22Rv1 (cell line): ENCODE measurements at regions not wholly inside any gene's neighbourhood (a gene's known extent, or its start where the extent isn't known, plus 50 kb on each side); places are given as distances from the start of the nearest gene placed in this dataset.

Source experiments
- H3K27ac ChIP-seq: fragments of 450-650 bp; 2 replicates; pipeline ENCODE4 v1.5.1; 2017
- CTCF ChIP-seq: fragments of 450-650 bp; IDR thresholded peaks from 2 replicates; pipeline ENCODE4 v1.5.1; 2017; ENCODE audit warnings: mild to moderate bottlenecking
- ZFX ChIP-seq: fragments of 450-650 bp; IDR thresholded peaks from 2 replicates; pipeline ENCODE4 v1.6.1; 2017; ENCODE audit warnings: antibody characterized with exemption, borderline replicate concordance

- TF ChIP-seq ZFX, result no peak
- H3K27ac ChIP-seq, result no peak overlapping the region
Measured at GRCh38 chr2:182553483-182553882, 126.6 kb upstream of the PDE1A start.

DNA sequence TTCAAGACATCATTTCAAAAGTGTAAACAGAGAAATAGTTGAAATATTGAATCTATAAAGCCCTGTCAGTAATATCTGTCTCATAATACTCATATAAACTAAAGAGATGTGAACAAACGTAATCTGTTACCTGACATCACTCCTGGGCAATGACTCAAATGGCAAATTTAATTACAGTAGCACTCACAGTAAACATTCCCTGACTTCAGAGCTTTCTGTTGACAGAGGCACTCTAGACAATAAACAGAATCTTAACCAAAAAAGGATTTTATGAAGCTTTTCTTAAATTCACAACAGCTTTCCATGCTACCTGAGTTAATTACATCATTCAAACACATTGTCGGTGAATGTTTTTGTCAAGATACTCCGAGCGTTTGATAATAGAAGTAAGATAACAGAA is 128.1 kb upstream of the PDE1A start:
- no peak for TF ChIP-seq CTCF
- TF ChIP-seq ZFX, result no peak
- no peak overlapping the region for H3K27ac ChIP-seq

- TF ChIP-seq CTCF, result no peak
- no peak for TF ChIP-seq ZFX
- no peak overlapping the region for H3K27ac ChIP-seq
Measured at GRCh38 chr2:182558564-182558963, 131.7 kb upstream of the PDE1A start.

GRCh38 chr2:182559623-182560022 is 132.8 kb upstream of the PDE1A start:
- no peak overlapping the region for H3K27ac ChIP-seq
- no peak for TF ChIP-seq CTCF
- no peak for TF ChIP-seq ZFX

DNA sequence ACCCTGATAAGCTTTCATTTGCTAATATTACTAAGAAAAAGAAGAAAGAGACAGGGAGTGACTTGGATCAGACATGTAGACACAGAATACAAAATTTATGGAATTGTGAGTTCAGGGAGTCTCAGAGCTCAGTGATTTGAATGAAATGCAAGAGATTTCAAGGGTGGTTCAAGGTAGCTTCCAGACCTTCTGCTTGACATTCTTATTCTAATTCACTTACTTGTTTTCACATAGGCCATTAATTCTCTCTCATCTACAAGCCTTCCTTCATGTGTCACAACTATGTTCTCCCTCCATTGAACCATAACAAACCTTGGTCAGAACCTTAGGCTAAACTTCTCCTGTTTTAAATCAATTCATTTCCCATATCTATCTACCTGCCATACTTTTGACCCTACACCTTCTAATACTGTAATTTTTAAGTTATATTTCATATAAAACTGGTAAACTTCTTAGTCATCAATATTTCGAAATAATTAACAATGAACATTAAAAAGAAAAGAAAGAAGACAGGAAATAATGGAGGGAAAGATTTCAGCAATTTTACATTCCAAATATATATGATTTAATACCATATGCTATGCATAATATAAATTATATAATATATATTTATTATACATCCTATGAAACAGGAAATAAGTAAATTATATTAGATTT is 139.2 kb upstream of the PDE1A start:
- TF ChIP-seq ZFX (no peak), CTCF (no peak)
- H3K27ac ChIP-seq, result no peak overlapping the region

- H3K27ac ChIP-seq, result no peak overlapping the region
- TF ChIP-seq CTCF, result no peak
- no peak for TF ChIP-seq ZFX
Measured at GRCh38 chr2:182573553-182573952, 142.5 kb upstream of the DNAJC10 start.

- no peak overlapping the region for H3K27ac ChIP-seq
- TF ChIP-seq ZFX, result no peak
- TF ChIP-seq CTCF, result no peak
Measured at GRCh38 chr2:182577816-182578215, 138.2 kb upstream of the DNAJC10 start.

DNA sequence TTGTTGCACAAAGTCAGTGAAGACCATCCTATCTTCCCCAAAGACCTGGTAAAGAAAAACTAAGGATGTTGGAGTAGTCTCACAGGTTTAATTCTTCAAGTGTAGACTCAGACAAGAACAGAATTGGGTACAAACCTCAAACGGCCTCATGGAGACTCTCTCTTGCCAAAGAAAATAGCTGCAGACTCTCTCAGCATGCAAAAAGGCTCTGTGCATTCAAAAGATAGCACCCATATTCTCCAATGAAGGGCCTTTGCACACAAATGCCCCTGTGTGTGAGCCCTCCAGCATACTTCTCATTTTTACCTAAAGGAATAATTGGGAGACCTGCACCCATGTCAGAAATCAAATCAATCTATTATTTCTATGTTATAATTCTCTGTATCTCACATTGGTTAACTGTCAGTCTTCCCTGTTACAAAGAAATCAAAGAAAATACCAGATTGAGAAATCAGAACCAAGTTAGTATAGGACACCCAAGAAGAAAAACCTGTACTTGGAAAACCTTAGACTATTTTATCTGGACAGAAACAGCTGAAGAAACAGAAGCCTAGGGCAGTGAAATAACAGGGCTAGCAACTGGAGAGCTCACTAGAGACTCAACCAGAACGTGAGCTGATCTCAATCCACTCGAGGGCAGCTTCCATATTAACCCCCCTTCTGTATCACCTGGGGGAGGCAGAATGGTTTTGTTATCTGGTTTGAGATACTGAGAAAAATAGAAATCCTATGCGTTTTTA is 134.7 kb upstream of the DNAJC10 start:
- no peak overlapping the region for H3K27ac ChIP-seq
- TF ChIP-seq CTCF (no peak), ZFX (no peak)
